H1 (cell line): ENCODE measurements at regions not wholly inside any gene's neighbourhood (a gene's known extent, or its start where the extent isn't known, plus 50 kb on each side); places are given as distances from the start of the nearest gene placed in this dataset.

Experiments used
- microRNA counts: library from miRNA; unstranded; fragments of <30 nt; microRNA quantifications from one replicate; lab custom pipeline; 2015
- microRNA-seq, 2 experiments: library from miRNA; unstranded; fragments of <30 nt; microRNA quantifications; one replicate each; pipeline versions ENCODE4 to v1.2.0, GENCODE V29; 2016 to 2020; ENCODE audit warnings: borderline microRNAs expressed in 2 of 2, borderline number of aligned reads in 2 of 2, borderline replicate concordance in 1 of 2

MicroRNAs in the stretch of these regions (microRNA counts, 767-probe panel; counts per million panel counts)
- 879 counts per million, percentile 95 among the panel's probes with 10 or more counts for microRNA hsa-miR-137 (lab: Ali Mortazavi, UCI)
- 879 counts per million, percentile 95 among the panel's probes with 10 or more counts for microRNA hsa-miR-2682-5p (lab: Ali Mortazavi, UCI)

Small RNA genes in the stretch of these regions (microRNA-seq; reads per million reads assigned to microRNA genes)
- gene MIR2682: 0 reads per million in 2 experiments
